ENCODE measurements at regions not wholly inside any gene's neighbourhood (a gene's known extent, or its start where the extent isn't known, plus 50 kb on each side); places are given as distances from the start of the nearest gene placed in this dataset.
"Not testable (repeated sequence)": the region's sequence is repeated elsewhere in the genome, so short reads cannot be mapped to it uniquely, and the experiment has no call there.

DNA sequence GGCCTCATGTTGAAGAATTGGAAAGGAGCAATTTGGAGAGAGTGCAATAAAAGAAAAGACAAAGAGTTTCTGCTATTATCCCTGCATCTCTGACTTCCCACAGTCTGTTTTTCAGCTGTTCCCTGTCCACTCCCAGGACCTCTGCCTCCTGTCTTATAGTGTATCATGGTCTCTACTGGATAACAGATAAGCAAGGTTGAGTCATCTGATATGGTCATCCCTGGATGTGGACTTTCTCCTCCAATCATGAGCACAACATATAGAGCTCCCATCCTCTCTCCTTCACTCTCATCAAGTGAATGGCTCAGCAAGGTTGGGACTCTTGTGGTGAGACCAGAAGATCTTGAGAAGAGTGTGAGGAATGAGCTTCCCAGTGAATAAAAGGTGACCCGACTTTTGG lies 123.1 kb downstream of the PLCE1 start:
- H3K9ac ChIP-seq (ENCODE audit: low read length): no peak overlapping the region
- H3K27me3 ChIP-seq (ENCODE audit: insufficient read depth, low read length): no peaks in the 10 kb centered on the region
- no peaks in the 10 kb centered on the region for H3F3A ChIP-seq (ENCODE audit: insufficient read depth, low read length)
- no peaks in the 10 kb centered on the region for H3K79me2 ChIP-seq (ENCODE audit: insufficient read depth, low read length)
- H2AFZ ChIP-seq (ENCODE audit: low read length): no peak overlapping the region
- H3K4me3 ChIP-seq (ENCODE audit: low read depth, low read length, poor library complexity, severe bottlenecking): no peak overlapping the region
- H3K4me2 ChIP-seq (ENCODE audit: low read length): no peak overlapping the region
- no peak overlapping the region for H3K27ac ChIP-seq (ENCODE audit: low read depth, low read length, poor library complexity, severe bottlenecking)
- no peaks in the 10 kb centered on the region for H3K9me3 ChIP-seq (ENCODE audit: low read length)
- H3K36me3 ChIP-seq (ENCODE audit: insufficient read depth, low read length): no peaks in the 10 kb centered on the region
- no peaks in the 10 kb centered on the region for H3K9me2 ChIP-seq (ENCODE audit: low read depth, low read length)
- no peak for TF ChIP-seq EZH2 (IDR thresholded peaks at IDR 0.05; ENCODE audit: borderline replicate concordance, low read length)
- TF ChIP-seq, protein P1, sequence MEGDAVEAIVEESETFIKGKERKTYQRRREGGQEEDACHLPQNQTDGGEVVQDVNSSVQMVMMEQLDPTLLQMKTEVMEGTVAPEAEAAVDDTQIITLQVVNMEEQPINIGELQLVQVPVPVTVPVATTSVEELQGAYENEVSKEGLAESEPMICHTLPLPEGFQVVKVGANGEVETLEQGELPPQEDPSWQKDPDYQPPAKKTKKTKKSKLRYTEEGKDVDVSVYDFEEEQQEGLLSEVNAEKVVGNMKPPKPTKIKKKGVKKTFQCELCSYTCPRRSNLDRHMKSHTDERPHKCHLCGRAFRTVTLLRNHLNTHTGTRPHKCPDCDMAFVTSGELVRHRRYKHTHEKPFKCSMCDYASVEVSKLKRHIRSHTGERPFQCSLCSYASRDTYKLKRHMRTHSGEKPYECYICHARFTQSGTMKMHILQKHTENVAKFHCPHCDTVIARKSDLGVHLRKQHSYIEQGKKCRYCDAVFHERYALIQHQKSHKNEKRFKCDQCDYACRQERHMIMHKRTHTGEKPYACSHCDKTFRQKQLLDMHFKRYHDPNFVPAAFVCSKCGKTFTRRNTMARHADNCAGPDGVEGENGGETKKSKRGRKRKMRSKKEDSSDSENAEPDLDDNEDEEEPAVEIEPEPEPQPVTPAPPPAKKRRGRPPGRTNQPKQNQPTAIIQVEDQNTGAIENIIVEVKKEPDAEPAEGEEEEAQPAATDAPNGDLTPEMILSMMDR (IDR thresholded peaks at IDR 0.05; ENCODE audit: low read length): no peak
- no peaks in the 10 kb centered on the region for H4K20me1 ChIP-seq (ENCODE audit: insufficient read depth, low read length)
- H3K4me1 ChIP-seq (ENCODE audit: insufficient read depth, low read length, severe bottlenecking): no peaks in the 10 kb centered on the region

GRCh38 chr10:94122211-94122610 lies 128.5 kb downstream of the PLCE1 start:
- Histone ChIP-seq H3K9me2 (ENCODE audit: low read depth, low read length) (no peaks in the 10 kb centered on the region), H3K9me3 (ENCODE audit: low read length) (no peaks in the 10 kb centered on the region), H4K20me1 (ENCODE audit: insufficient read depth, low read length) (no peaks in the 10 kb centered on the region), H3F3A (ENCODE audit: insufficient read depth, low read length) (no peaks in the 10 kb centered on the region), H3K27ac (ENCODE audit: low read depth, low read length, poor library complexity, severe bottlenecking) (no peak overlapping the region), H3K4me1 (ENCODE audit: insufficient read depth, low read length, severe bottlenecking) (no peaks in the 10 kb centered on the region), H3K4me3 (ENCODE audit: low read depth, low read length, poor library complexity, severe bottlenecking) (no peak overlapping the region), H3K4me2 (ENCODE audit: low read length) (no peak overlapping the region), H3K9ac (ENCODE audit: low read length) (no peak overlapping the region), H3K79me2 (ENCODE audit: insufficient read depth, low read length) (no peaks in the 10 kb centered on the region), H2AFZ (ENCODE audit: low read length) (no peak overlapping the region), H3K36me3 (ENCODE audit: insufficient read depth, low read length) (no peaks in the 10 kb centered on the region), H3K27me3 (ENCODE audit: insufficient read depth, low read length) (no peaks in the 10 kb centered on the region)
- TF ChIP-seq, protein P1 (IDR thresholded peaks at IDR 0.05; ENCODE audit: low read length): no peak
- TF ChIP-seq EZH2 (IDR thresholded peaks at IDR 0.05; ENCODE audit: borderline replicate concordance, low read length): no peak

DNA sequence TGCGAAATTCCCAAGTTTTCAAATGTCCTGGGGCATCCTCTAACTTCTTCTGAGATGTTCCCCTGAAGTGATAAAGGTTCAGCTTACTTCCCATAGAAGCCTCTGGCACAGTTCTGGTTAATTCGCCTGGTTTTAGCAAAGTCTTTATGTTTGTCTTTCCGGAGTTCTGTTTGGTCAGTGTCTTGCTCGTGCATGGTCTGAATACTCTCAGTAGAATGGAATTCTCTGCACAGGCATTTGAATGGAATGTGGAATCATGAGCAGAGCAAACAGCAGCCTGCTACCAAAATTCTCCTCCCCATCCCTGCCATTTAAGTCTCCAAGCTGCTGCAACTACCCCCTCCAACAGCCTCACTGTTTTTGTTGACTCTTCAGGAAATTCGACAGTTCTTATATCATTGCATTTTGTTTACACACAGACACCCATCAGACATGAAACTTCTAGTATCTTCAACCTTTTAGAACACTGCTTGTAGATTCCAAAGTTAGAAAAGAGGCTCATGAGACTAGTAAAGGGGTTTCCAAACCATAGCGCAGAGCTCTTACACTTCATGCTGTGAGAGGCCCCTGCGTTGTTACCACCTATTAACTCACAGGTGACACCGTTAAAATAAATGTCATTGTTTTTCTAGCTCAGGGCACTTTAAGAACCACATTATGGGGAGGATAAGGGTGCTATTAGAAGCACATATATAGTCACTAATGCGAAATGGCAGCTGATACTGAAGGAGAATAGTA lies 129.7 kb downstream of the PLCE1 start:
- Histone ChIP-seq H3F3A (ENCODE audit: insufficient read depth, low read length) (no peaks in the 10 kb centered on the region), H3K4me1 (ENCODE audit: insufficient read depth, low read length, severe bottlenecking) (no peaks in the 10 kb centered on the region), H3K79me2 (ENCODE audit: insufficient read depth, low read length) (no peaks in the 10 kb centered on the region), H3K4me2 (ENCODE audit: low read length) (no peak overlapping the region), H4K20me1 (ENCODE audit: insufficient read depth, low read length) (no peaks in the 10 kb centered on the region), H3K27ac (ENCODE audit: low read depth, low read length, poor library complexity, severe bottlenecking) (no peak overlapping the region), H3K9me3 (ENCODE audit: low read length) (no peaks in the 10 kb centered on the region), H3K9me2 (ENCODE audit: low read depth, low read length) (no peaks in the 10 kb centered on the region), H3K4me3 (ENCODE audit: low read depth, low read length, poor library complexity, severe bottlenecking) (no peak overlapping the region), H3K27me3 (ENCODE audit: insufficient read depth, low read length) (no peaks in the 10 kb centered on the region), H3K9ac (ENCODE audit: low read length) (no peak overlapping the region), H3K36me3 (ENCODE audit: insufficient read depth, low read length) (no peaks in the 10 kb centered on the region), H2AFZ (ENCODE audit: low read length) (no peak overlapping the region)
- TF ChIP-seq EZH2 (IDR thresholded peaks at IDR 0.05; ENCODE audit: borderline replicate concordance, low read length): no peak
- TF ChIP-seq, protein P1 (IDR thresholded peaks at IDR 0.05; ENCODE audit: low read length): no peak

DNA sequence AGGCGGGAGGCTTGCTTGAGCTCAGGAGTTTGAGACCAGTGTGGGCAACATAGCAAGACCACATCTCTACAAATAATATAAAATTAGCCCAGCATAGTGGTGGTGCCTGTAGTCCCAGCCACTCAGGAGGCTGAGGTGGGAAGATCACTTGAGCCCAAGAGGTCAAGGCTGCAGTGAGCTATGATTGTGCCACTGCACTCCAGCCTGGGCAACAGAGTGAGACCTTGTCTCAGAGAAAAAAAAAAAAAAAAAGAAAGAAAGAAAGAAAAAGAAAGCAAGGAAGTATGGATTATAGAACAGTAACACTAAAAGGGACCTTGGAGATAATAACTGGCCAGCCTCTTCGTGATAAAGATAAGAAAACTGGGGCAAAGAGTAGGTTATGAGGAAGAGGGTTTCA lies 130.4 kb downstream of the PLCE1 start:
- not testable (repeated sequence) for H3K9ac ChIP-seq (ENCODE audit: low read length); H3K4me2 ChIP-seq (ENCODE audit: low read length); H3K9me2 ChIP-seq (ENCODE audit: low read depth, low read length); H4K20me1 ChIP-seq (ENCODE audit: insufficient read depth, low read length); H3K27me3 ChIP-seq (ENCODE audit: insufficient read depth, low read length); H2AFZ ChIP-seq (ENCODE audit: low read length); H3K4me3 ChIP-seq (ENCODE audit: low read depth, low read length, poor library complexity, severe bottlenecking); H3K36me3 ChIP-seq (ENCODE audit: insufficient read depth, low read length); H3K9me3 ChIP-seq (ENCODE audit: low read length); H3K4me1 ChIP-seq (ENCODE audit: insufficient read depth, low read length, severe bottlenecking); H3F3A ChIP-seq (ENCODE audit: insufficient read depth, low read length); H3K27ac ChIP-seq (ENCODE audit: low read depth, low read length, poor library complexity, severe bottlenecking); H3K79me2 ChIP-seq (ENCODE audit: insufficient read depth, low read length)

DNA sequence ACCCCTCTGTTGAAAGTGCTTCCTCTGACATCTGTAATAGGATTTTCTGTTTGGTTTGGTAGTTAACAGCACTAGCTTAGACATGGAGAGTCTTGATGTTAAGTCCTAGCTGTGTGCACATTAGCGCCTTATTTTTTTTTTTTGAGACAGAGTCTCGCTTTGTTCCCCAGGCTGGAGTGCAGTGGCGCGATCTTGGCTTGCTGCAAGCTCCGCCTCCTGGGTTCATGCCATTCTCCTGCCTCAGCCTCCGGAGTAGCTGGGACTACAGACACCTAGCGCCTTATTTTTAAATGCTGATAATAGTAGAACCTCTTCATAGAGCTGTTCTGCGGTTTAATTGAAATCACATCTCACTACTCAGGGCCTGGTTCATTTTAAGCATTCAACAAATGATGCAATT lies 131.5 kb downstream of the PLCE1 start:
- not testable (repeated sequence) for H3K4me3 ChIP-seq (ENCODE audit: low read depth, low read length, poor library complexity, severe bottlenecking); H3K4me2 ChIP-seq (ENCODE audit: low read length); H2AFZ ChIP-seq (ENCODE audit: low read length); H3K36me3 ChIP-seq (ENCODE audit: insufficient read depth, low read length); H3K79me2 ChIP-seq (ENCODE audit: insufficient read depth, low read length); H3K27ac ChIP-seq (ENCODE audit: low read depth, low read length, poor library complexity, severe bottlenecking); H3K4me1 ChIP-seq (ENCODE audit: insufficient read depth, low read length, severe bottlenecking); H3K9ac ChIP-seq (ENCODE audit: low read length); H3F3A ChIP-seq (ENCODE audit: insufficient read depth, low read length); H4K20me1 ChIP-seq (ENCODE audit: insufficient read depth, low read length); H3K9me2 ChIP-seq (ENCODE audit: low read depth, low read length); H3K27me3 ChIP-seq (ENCODE audit: insufficient read depth, low read length); H3K9me3 ChIP-seq (ENCODE audit: low read length)

Measured in OCI-LY1 (cell line).